Forelimb muscle (tissue), 1 donor: ENCODE measurements at regions not wholly inside any gene's neighbourhood (a gene's known extent, or its start where the extent isn't known, plus 50 kb on each side); places are given as distances from the start of the nearest gene placed in this dataset.

ENCODE experiments used
- DNase-seq: peaks from one replicate; pipeline ENCODE4 v3.0.0-alpha.2; 2013; ENCODE audit warnings: low read depth

- DNase-seq, result no peak
These were observed 280.4 kb downstream of the ZNF608 start for GRCh38 chr5:124466011-124466410.

GRCh38 chr5:124463851-124464250, 282.6 kb downstream of the ZNF608 start:
- DNase-seq, result no peak

GRCh38 chr5:124462751-124463150, 283.7 kb downstream of the ZNF608 start:
- DNase-seq, result no peak

GRCh38 chr5:124461941-124462340, 284.5 kb downstream of the ZNF608 start:
- DNase-seq, result no peak

- no peak for DNase-seq
These were observed 285.3 kb downstream of the ZNF608 start for GRCh38 chr5:124461157-124461556.

GRCh38 chr5:124460642-124461041, 285.8 kb downstream of the ZNF608 start:
- no peak for DNase-seq

- no peak for DNase-seq
These were observed 286.5 kb downstream of the ZNF608 start for GRCh38 chr5:124459984-124460383.

GRCh38 chr5:124457901-124458300, 288.5 kb downstream of the ZNF608 start:
- no peak for DNase-seq

- DNase-seq, result no peak
These were observed 289.3 kb downstream of the ZNF608 start for GRCh38 chr5:124457101-124457500.

- no peak for DNase-seq
These were observed 290.2 kb downstream of the ZNF608 start for GRCh38 chr5:124456249-124456648.

- no peak for DNase-seq
These were observed 292.4 kb downstream of the ZNF608 start for GRCh38 chr5:124454081-124454480.

- DNase-seq, result no peak
These were observed 293.0 kb downstream of the ZNF608 start for GRCh38 chr5:124453221-124454051.

- no peak for DNase-seq
These were observed 294.0 kb downstream of the ZNF608 start for GRCh38 chr5:124452412-124452811.

- DNase-seq, result no peak
These were observed 294.6 kb downstream of the ZNF608 start for GRCh38 chr5:124451721-124452383.

- no peak for DNase-seq
These were observed 300.3 kb downstream of the ZNF608 start for GRCh38 chr5:124446120-124446519.

- no peak for DNase-seq
These were observed 301.3 kb downstream of the ZNF608 start for GRCh38 chr5:124445070-124445619.

GRCh38 chr5:124444147-124444775, 302.2 kb downstream of the ZNF608 start:
- no peak for DNase-seq

GRCh38 chr5:124440471-124440870, 306.0 kb downstream of the ZNF608 start:
- no peak for DNase-seq

- no peak for DNase-seq
These were observed 306.8 kb downstream of the ZNF608 start for GRCh38 chr5:124439609-124440008.

- no peak for DNase-seq
These were observed 307.5 kb downstream of the ZNF608 start for GRCh38 chr5:124438903-124439281.

GRCh38 chr5:124438026-124438902, 308.2 kb downstream of the ZNF608 start:
- no peak for DNase-seq
